Uterus (tissue), 2 donors: ENCODE measurements at regions not wholly inside any gene's neighbourhood (a gene's known extent, or its start where the extent isn't known, plus 50 kb on each side); places are given as distances from the start of the nearest gene placed in this dataset.

ENCODE experiments used
- CTCF ChIP-seq, 4 experiments: fragments of 200-600 bp in 2 of 4; fragments of 450-650 bp in 2 of 4; sonication (generic) in 2 of 4; IDR thresholded peaks; one replicate each; pipeline ENCODE4 v1.5.1; 2016 to 2019; ENCODE audit warnings: antibody characterized with exemption in 4 of 4, mild to moderate bottlenecking in 2 of 4, moderate library complexity in 1 of 4
- POLR2A ChIP-seq, 2 donors: fragments of 450-650 bp; IDR thresholded peaks; one replicate each; pipeline ENCODE4 v1.6.1; 2016; ENCODE audit warnings: antibody characterized with exemption in 2 of 2, mild to moderate bottlenecking in 1 of 2, moderate library complexity in 1 of 2

DNA sequence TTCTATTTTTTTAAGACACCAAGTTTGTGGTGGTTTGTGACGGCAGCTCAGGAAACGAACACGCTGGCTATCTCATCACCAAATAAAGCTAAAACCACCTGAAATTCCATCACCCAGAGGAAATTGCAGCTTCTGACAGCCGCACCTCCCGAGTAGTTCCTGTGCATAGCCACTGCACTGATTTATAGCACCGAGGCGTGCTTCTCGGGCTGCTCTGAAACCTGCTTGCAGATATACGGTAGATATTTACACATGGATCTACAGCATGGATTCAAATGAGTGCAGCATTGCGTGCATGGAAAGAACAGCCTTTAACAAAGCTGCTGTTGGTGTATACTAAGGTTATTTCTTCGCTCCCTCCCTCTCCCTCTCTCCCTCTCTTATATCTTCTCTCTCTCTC lies 153.8 kb downstream of the PHF2 start:
- TF ChIP-seq CTCF (IDR thresholded peaks at IDR 0.05) (no peak), POLR2A (IDR thresholded peaks at IDR 0.05) (no peak)
